HG02973 (cell line): ENCODE measurements at regions not wholly inside any gene's neighbourhood (a gene's known extent, or its start where the extent isn't known, plus 50 kb on each side); places are given as distances from the start of the nearest gene placed in this dataset.
A peak's percentile ranks its signal among the peaks of the same experiment; 100 is the strongest.
"Not testable (repeated sequence)": the region's sequence is repeated elsewhere in the genome, so short reads cannot be mapped to it uniquely, and the experiment has no call there.

Experiments
- ATAC-seq: cut with Tn5 transposase; IDR thresholded peaks from one replicate; pipeline ENCODE4 v1.9.1; 2021; ENCODE audit warnings: moderate library complexity; ENCODE audit not compliant: unreplicated experiment

- ATAC-seq = not testable (repeated sequence)
These were observed 260.9 kb upstream of the BTG1 start for GRCh38 chr12:92406404-92407070.

- not testable (repeated sequence) for ATAC-seq
These were observed 260.2 kb upstream of the BTG1 start for GRCh38 chr12:92405801-92406251.

- no peak for ATAC-seq
These were observed 259.3 kb upstream of the BTG1 start for GRCh38 chr12:92404921-92405320.

- no peak for ATAC-seq
These were observed 258.7 kb upstream of the BTG1 start for GRCh38 chr12:92404259-92404894.

GRCh38 chr12:92403210-92404175 is 257.8 kb upstream of the BTG1 start:
- peak; percentile 90 for ATAC-seq

- ATAC-seq = no peak
These were observed 256.8 kb upstream of the BTG1 start for GRCh38 chr12:92402415-92402814.

- no peak for ATAC-seq
These were observed 254.4 kb upstream of the BTG1 start for GRCh38 chr12:92400006-92400405.

GRCh38 chr12:92398565-92399309 is 253.1 kb upstream of the BTG1 start:
- no peak for ATAC-seq

GRCh38 chr12:92396647-92397252 is 251.1 kb upstream of the BTG1 start:
- ATAC-seq = no peak

GRCh38 chr12:92395322-92395721 is 249.7 kb upstream of the BTG1 start:
- no peak for ATAC-seq

GRCh38 chr12:92394895-92395294 is 249.2 kb upstream of the BTG1 start:
- no peak for ATAC-seq

GRCh38 chr12:92393504-92393903 is 247.9 kb upstream of the BTG1 start:
- ATAC-seq = no peak

- ATAC-seq = not testable (repeated sequence)
These were observed 246.1 kb upstream of the BTG1 start for GRCh38 chr12:92391726-92392125.

GRCh38 chr12:92389466-92389865 is 243.8 kb upstream of the BTG1 start:
- no peak for ATAC-seq

- ATAC-seq = no peak
These were observed 239.7 kb upstream of the BTG1 start for GRCh38 chr12:92385296-92385695.

- no peak for ATAC-seq
These were observed 238.9 kb upstream of the BTG1 start for GRCh38 chr12:92384571-92384970.

- ATAC-seq = no peak
These were observed 236.8 kb upstream of the BTG1 start for GRCh38 chr12:92382383-92382878.

- no peak for ATAC-seq
These were observed 236.2 kb upstream of the BTG1 start for GRCh38 chr12:92381856-92382255.

- no peak for ATAC-seq
These were observed 233.2 kb upstream of the BTG1 start for GRCh38 chr12:92378682-92379479.
